GM13977 (cell line): ENCODE measurements at regions not wholly inside any gene's neighbourhood (a gene's known extent, or its start where the extent isn't known, plus 50 kb on each side); places are given as distances from the start of the nearest gene placed in this dataset.
"Not testable (repeated sequence)": the region's sequence is repeated elsewhere in the genome, so short reads cannot be mapped to it uniquely, and the experiment has no call there.

Source experiments
- DNase-seq: peaks from one replicate; pipeline ENCODE4 v3.0.0; 2012; ENCODE audit warnings: low spot score
- in situ Hi-C: fragments of 300-500 bp; cut with MboI; formaldehyde crosslinking; loops from one replicate; pipeline ENCODE4 v1.12.0; 2022; ENCODE audit warnings: low sequenced_read_pairs, low pct_unique_long_range_greater_than_20kb, mixed read lengths, inconsistent platforms; ENCODE audit not compliant: unreplicated experiment
- TF ChIP-seq, protein P1 (sequence below): IDR thresholded peaks from 2 replicates; pipeline ENCODE4 v1.5.1; 2012; ENCODE audit warnings: mild to moderate bottlenecking, control low read depth; ENCODE audit not compliant: insufficient read depth; ENCODE audit errors: extremely low read depth, missing control alignments

DNA sequence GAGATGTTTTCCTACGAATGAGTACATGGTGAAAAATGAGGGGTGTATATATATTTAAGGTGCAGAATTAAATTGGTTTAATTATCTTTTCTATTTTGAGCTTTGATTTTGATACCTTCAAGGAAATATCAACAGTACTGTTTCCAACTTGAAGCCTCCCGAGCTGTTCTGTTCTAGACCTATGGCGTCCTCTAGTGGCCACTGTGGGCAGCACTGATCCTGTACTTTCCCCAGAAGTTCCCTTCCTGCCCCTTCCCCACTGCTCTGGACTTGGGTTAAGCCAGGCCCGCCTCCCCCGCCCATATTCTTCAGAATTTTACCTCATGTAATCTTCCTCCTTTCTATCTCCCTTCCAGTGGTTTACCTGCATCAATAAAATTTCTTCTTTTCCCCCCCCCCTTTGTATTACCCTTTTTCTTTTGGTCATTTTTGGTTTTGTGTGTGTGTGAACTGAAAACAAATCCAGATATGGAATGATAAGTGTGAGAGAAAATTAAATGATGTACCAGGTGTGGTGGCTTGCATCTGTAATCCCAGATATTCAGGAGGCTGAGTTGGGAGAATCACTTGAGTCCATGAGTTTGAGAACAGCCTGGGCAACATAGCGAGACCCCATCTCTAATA is 1643.5 kb downstream of the TP53TG3F start:
- in situ Hi-C loops = no loop called here
- no peak for DNase-seq
- TF ChIP-seq, protein P1, sequence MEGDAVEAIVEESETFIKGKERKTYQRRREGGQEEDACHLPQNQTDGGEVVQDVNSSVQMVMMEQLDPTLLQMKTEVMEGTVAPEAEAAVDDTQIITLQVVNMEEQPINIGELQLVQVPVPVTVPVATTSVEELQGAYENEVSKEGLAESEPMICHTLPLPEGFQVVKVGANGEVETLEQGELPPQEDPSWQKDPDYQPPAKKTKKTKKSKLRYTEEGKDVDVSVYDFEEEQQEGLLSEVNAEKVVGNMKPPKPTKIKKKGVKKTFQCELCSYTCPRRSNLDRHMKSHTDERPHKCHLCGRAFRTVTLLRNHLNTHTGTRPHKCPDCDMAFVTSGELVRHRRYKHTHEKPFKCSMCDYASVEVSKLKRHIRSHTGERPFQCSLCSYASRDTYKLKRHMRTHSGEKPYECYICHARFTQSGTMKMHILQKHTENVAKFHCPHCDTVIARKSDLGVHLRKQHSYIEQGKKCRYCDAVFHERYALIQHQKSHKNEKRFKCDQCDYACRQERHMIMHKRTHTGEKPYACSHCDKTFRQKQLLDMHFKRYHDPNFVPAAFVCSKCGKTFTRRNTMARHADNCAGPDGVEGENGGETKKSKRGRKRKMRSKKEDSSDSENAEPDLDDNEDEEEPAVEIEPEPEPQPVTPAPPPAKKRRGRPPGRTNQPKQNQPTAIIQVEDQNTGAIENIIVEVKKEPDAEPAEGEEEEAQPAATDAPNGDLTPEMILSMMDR = no peak

DNA sequence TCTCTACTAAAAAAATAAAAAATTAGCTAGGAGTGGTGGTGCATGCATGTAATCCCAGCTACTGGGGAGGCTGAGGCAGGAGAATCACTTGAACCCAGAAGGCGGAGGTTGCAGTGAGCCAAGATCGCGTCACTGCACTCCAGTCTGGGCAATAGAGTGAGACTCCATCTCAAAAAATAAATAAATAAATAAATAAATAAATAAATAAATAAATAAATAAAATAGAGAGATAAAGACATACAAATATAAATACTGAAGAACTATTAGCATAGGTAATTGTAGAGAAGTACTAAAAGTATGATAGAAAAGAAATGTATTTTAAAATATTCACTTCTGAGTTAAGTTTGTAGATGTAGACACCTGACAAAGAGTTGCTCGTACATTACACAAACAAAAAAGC is 1652.4 kb downstream of the TP53TG3F start:
- in situ Hi-C loops, DNase-seq: not testable (repeated sequence)

DNA sequence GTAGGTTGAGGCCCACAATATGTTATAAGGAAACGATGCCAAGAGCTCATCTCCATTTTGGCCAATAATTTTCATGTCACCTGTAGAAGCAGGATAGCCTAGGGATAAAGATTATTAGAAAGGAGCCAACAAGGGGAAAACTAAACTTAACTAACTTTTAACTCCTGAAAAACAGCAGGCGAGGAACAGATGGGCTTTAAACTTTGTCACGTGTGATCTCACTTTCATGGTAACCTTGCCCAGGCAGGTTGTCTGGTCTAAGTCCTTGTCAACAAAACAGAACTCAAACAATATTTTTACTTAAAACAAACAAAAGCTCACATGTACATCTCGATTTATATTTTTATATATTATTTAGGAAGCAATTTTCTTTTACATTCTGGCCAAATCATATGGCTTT is 1672.0 kb downstream of the TP53TG3F start:
- TF ChIP-seq, protein P1 = no peak
- no peak for DNase-seq
- in situ Hi-C loops = no loop called here

DNA sequence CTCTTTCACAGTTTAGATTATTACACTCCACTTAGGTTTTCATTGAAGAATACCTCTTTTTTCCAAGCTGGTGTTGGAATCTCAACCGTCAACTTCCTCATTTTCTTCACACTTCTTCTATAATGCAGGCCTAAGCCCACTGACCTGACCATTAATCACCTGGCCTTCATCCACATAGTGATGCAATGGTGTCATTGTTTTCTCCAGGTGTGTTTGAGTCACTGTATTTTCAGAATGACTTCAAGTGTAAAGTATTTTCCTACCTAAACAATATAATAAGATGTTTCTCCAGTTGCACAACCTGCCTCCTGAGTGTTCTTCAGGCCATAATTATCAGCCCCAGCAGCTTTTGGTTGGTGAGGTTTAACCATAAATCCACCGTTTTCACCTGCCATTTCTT is 1675.1 kb downstream of the TP53TG3F start:
- TF ChIP-seq, protein P1 = no peak
- in situ Hi-C loops = no loop called here

DNA sequence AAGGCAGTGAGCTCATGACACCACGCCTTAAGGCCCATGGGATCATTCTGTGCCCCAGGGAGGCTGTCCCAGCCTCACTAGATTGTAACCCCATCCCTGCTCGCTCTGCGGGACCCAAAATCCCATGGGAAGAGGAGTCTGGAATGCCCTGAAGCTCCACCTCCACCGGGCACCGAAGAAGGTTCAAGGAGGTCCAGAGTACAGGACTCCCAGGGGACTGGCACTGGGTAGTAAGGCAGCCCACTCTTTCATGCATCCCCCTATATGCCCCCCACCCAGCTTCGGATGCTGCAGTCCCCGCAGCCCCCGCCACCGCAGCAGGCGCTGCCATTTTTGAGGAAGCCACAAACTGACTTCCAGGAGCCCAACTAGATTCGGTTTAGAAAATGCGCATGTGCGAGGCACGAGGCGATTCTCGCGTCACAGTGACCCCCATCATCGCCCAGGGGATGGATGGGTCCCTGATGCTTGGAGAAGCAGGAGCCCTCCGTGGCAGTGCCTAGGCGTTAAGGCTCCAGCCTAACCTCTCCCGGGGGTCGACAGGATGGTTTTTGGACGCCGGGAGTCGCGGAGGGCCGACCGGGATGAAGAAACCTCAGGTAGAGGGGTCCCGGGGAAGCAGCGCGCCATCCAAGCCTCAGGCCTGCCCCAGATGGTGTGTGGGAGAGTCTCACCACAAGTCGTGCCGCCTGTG is 1681.0 kb downstream of the TP53TG3F start:
- TF ChIP-seq, protein P1 = no peak
- DNase-seq = no peak
- in situ Hi-C loops = no loop called here

More for the DNA sequence above, 1675.1 kb downstream of the TP53TG3F start:
- no peak for DNase-seq

DNA sequence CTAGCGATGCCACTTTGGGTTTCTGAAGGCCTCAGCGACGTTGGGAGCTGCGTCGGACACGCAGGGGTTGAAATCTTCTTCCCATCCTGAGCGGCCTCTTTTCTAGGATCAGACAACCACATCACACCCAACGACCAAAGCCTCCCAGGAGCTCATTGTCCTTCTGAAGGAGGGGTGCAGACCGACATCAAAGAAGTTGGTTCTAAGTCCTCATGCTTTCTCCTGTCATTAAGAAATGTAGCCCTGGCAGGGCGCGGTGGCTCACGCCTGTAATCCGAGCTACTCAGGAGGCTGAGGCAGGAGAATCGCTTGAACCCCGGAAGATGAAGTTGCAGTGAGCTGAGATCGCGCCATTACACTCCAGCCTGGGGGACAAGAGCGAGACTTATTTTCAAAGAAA is 1681.9 kb downstream of the TP53TG3F start:
- in situ Hi-C loops = no loop called here
- no peak for DNase-seq
- TF ChIP-seq, protein P1 = no peak

DNA sequence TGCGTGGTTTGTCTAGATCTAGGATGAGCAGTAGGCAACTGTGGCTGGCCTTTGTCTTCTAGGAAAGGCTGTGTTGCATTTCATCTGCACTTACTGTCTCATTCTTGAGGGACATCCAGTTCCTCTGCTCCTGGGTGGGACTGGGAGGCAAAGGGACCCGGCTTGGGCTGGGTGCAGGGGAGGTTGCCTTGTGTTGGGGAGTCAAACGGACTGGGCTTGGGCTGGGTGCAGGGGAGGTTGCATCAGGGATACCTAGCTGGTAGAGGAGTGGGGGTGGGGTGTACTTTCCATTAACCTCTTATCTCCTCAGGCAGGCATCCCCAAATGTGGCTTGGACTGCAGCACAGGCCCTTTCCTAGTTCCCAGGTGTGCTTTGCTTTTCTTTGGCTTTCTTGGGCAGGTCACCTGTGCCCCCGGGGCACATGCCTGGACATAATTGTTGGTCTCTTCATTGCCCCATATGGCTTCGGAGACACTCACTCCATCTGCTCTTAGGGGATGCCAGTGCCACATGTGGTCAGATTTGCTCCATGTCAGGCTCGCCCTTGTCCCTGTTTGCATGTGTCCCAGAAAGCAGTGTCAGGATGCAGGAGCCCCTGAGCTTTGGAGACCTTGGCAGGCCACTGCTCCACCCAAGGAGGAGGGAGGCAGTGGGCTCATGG is 1682.9 kb downstream of the TP53TG3F start:
- no peak for DNase-seq
- TF ChIP-seq, protein P1 = no peak
- in situ Hi-C loops = no loop called here
